Thoracic aorta (tissue), 2 donors: ENCODE measurements at regions not wholly inside any gene's neighbourhood (a gene's known extent, or its start where the extent isn't known, plus 50 kb on each side); places are given as distances from the start of the nearest gene placed in this dataset.

ENCODE experiments used
- ATAC-seq: fragments of 150-250 bp; one replicate; pipeline ENCODE4 v1.8.0; 2017; ENCODE audit warnings: low read depth; ENCODE audit not compliant: insufficient number of reproducible peaks, low FRiP score
- DNase-seq: peaks from one replicate; pipeline ENCODE4 v3.0.0-alpha.2; 2020; ENCODE audit warnings: low spot score
- H3K27ac ChIP-seq, 2 donors: fragments of 200-600 bp; sonication (generic); 1 replicate in 1 of 2; 2 replicates in 1 of 2; pipeline ENCODE4 v1.5.1; 2016; ENCODE audit warnings: mild to moderate bottlenecking in 2 of 2, moderate library complexity in 2 of 2
- H3K27me3 ChIP-seq: fragments of 200-600 bp; sonication (generic); replicated peaks from 2 replicates; pipeline ENCODE4 v1.6.0; 2016; ENCODE audit warnings: mild to moderate bottlenecking; ENCODE audit not compliant: insufficient read depth
- H3K36me3 ChIP-seq: fragments of 200-600 bp; sonication (generic); one replicate; pipeline ENCODE4 v1.5.1; 2016
- H3K4me1 ChIP-seq, 2 donors: fragments of 200-600 bp; sonication (generic); 1 replicate in 1 of 2; 2 replicates in 1 of 2; pipeline versions ENCODE4 v1.5.1 to v1.6.0; 2016; ENCODE audit warnings: low read depth in 2 of 2, mild to moderate bottlenecking in 1 of 2; ENCODE audit not compliant: control insufficient read depth in 1 of 2
- H3K4me3 ChIP-seq: fragments of 200-600 bp; sonication (generic); 2 replicates; pipeline ENCODE4 v1.5.1; 2016; ENCODE audit warnings: mild to moderate bottlenecking
- H3K9me3 ChIP-seq: fragments of 200-600 bp; sonication (generic); 2 replicates; pipeline ENCODE4 v1.5.1; 2016
- TF ChIP-seq, protein P1 (sequence below): fragments of 200-600 bp; sonication (generic); IDR thresholded peaks from one replicate; pipeline ENCODE4 v1.5.1; 2019; ENCODE audit warnings: antibody characterized with exemption

- Histone ChIP-seq H3K4me3 (no peak overlapping the region), H3K36me3 (no peaks in the 10 kb centered on the region), H3K9me3 (no peaks in the 10 kb centered on the region), H3K4me1 (peaks cover 0 to 13% of the 10 kb centered on the region in 2 donors), H3K27me3 (no peaks in the 10 kb centered on the region), H3K27ac (no peak overlapping the region)
- DNase-seq (no peak), ATAC-seq (no peak)
- TF ChIP-seq, protein P1, sequence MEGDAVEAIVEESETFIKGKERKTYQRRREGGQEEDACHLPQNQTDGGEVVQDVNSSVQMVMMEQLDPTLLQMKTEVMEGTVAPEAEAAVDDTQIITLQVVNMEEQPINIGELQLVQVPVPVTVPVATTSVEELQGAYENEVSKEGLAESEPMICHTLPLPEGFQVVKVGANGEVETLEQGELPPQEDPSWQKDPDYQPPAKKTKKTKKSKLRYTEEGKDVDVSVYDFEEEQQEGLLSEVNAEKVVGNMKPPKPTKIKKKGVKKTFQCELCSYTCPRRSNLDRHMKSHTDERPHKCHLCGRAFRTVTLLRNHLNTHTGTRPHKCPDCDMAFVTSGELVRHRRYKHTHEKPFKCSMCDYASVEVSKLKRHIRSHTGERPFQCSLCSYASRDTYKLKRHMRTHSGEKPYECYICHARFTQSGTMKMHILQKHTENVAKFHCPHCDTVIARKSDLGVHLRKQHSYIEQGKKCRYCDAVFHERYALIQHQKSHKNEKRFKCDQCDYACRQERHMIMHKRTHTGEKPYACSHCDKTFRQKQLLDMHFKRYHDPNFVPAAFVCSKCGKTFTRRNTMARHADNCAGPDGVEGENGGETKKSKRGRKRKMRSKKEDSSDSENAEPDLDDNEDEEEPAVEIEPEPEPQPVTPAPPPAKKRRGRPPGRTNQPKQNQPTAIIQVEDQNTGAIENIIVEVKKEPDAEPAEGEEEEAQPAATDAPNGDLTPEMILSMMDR = no peak
These were observed 140.4 kb upstream of the IPO9 start for GRCh38 chr1:201688514-201688913.

DNA sequence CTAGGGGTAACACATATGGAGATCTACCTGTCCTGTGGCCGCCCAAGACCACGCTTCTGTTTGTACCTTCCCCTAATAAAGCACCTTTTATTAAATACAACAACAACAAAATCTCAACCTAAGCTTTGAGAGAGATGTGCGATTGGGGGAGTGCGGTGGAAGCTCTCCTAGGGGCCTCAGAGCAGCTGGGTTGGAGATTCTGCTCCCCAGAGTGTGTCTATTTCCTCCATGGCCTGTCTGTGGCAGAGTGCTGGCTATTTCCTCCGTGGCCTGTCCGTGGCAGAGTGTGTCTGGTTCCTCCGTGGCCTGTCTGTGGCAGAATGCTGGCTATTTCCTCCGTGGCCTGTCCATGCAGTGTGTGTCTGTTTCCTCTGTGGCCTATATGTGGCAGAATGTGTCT, 139.3 kb upstream of the IPO9 start:
- TF ChIP-seq, protein P1 = no peak
- peaks cover 0 to 14% of the 10 kb centered on the region in 2 donors for H3K4me1 ChIP-seq
- ATAC-seq (no peak), DNase-seq (no peak)
- no peak overlapping the region for H3K4me3 ChIP-seq
- no peaks in the 10 kb centered on the region for H3K9me3 ChIP-seq
- no peaks in the 10 kb centered on the region for H3K27me3 ChIP-seq
- no peaks in the 10 kb centered on the region for H3K36me3 ChIP-seq
- H3K27ac ChIP-seq = no peak overlapping the region

DNA sequence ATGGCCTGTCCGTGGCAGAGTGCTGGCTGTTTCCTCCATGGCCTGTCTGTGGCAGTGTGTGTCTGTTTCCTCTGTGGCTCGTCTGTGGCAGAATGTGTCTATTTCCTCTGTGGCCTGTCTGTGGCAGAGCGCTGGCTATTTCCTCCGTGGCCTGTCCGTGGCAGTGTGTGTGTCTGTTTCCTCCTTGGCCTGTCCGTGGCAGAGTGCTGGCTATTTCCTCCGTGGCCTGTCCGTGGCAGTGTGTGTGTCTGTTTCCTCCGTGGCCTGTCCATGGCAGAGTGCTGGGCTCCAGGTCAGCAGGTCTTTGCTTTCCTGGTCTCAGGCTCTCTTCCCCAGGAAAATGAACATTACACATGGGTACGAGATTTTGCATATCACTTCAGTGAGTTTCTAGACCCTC, 138.4 kb upstream of the IPO9 start:
- TF ChIP-seq, protein P1 = no peak
- peaks cover 2 to 23% of the 10 kb centered on the region in 2 donors for H3K4me1 ChIP-seq
- DNase-seq = no peak

DNA sequence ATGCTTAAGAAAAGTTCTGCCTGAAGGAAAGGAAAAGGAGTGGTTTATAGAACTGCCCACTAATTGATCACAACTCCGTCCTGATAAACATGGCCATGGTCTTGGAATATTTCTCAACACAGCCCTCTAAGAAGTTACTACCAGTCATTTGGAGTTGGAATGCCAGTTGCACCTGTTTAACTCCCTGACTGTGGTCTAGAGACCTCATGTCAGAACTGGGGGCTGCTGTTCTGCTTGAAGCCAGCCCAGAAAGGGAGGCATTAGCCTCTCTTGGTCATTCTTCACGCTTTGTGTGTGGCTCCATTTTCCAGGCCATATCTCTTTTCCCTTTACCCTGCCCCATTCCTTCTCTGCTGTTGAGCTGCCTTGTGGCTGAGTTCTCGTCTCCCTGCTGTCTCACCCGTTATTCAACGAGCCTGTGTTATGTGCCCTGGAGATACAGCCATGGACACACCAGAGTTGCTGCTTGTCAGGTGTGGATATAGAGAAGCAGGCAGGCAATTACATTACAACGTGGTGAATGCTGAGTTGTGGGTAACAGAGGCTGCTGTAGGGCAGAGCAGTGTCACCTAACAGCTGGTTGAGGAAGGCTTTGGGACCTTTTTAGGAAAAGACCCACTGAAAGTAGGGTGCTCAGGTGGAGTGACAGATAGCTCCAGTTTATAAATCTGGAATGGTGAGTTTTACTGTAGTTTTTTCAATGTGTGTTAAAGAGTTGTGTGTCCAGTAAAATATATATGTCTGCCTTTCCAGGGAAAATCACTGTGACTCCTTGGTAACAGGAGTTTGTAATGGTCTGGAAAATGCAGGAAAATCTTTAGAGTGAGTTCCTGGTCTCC, 137.0 kb upstream of the IPO9 start:
- DNase-seq = no peak
- H3K27ac ChIP-seq = no peak overlapping the region
- H3K4me3 ChIP-seq = no peak overlapping the region
- H3K27me3 ChIP-seq = no peaks in the 10 kb centered on the region
- TF ChIP-seq, protein P1 = no peak
- H3K4me1 ChIP-seq = peaks cover 13 to 37% of the 10 kb centered on the region in 2 donors
- no peaks in the 10 kb centered on the region for H3K9me3 ChIP-seq
- no peaks in the 10 kb centered on the region for H3K36me3 ChIP-seq
- no peak for ATAC-seq

More for the DNA sequence above, 138.4 kb upstream of the IPO9 start:
- H3K36me3 ChIP-seq = no peaks in the 10 kb centered on the region
- H3K27ac ChIP-seq = no peak overlapping the region
- H3K9me3 ChIP-seq = no peaks in the 10 kb centered on the region
- no peak overlapping the region for H3K4me3 ChIP-seq
- H3K27me3 ChIP-seq = no peaks in the 10 kb centered on the region
- no peak for ATAC-seq

GRCh38 chr1:201692555-201693394, 136.2 kb upstream of the IPO9 start:
- TF ChIP-seq, protein P1 = no peak
- no peaks in the 10 kb centered on the region for H3K27me3 ChIP-seq
- no peaks in the 10 kb centered on the region for H3K9me3 ChIP-seq
- H3K36me3 ChIP-seq = no peaks in the 10 kb centered on the region
- no peak overlapping the region for H3K4me3 ChIP-seq
- ATAC-seq (no peak), DNase-seq (no peak)
- H3K4me1 ChIP-seq = peaks cover 13 to 40% of the 10 kb centered on the region in 2 donors
- H3K27ac ChIP-seq = no peak overlapping the region
